Panc1 (cell line): ENCODE measurements at regions not wholly inside any gene's neighbourhood (a gene's known extent, or its start where the extent isn't known, plus 50 kb on each side); places are given as distances from the start of the nearest gene placed in this dataset. TPM values are rescaled to one million over a fixed set of nuclear protein-coding genes. Genes with fewer than 3 reads are reported as not detected.

Source experiments
- ATAC-seq: fragments of 200-7000 bp; cut with Tn5 transposase; 2 replicates; pipeline ENCODE4 v1.9.1; 2020; ENCODE audit warnings: mild to moderate bottlenecking, moderate library complexity
- BruUV-seq: library from RNA; stranded (reverse); fragments of 400-500 nt; replicated peaks from 2 replicates; lab custom pipeline; 2021; lab: Mats Ljungman, UMichigan
- CTCF ChIA-PET: fragments of 300-600 bp; sonication (Branson Sonifier 250); formaldehyde crosslinking; loops from one replicate; lab custom pipeline; 2022; ENCODE audit warnings: antibody characterized with exemption; lab: Charles Lee
- POLR2A ChIA-PET: fragments of 300-600 bp; sonication (Branson Sonifier 250); formaldehyde crosslinking; loops from one replicate; lab custom pipeline; 2022; ENCODE audit warnings: antibody characterized with exemption; lab: Charles Lee
- DNase-seq: peaks from one replicate; pipeline ENCODE4 v3.0.0-alpha.2; 2010; ENCODE audit warnings: low read depth, low spot score
- H3K27ac ChIP-seq: 2 replicates; pipeline ENCODE4 v1.5.1; 2011; ENCODE audit warnings: mild to moderate bottlenecking, low read length, inconsistent platforms
- H3K27me3 ChIP-seq: fragments of 200-500 bp; sonication (Bioruptor generic); 2 replicates; pipeline ENCODE4 v1.6.0; 2014; ENCODE audit warnings: low read length, inconsistent platforms; ENCODE audit not compliant: control insufficient read depth, insufficient read depth
- H3K36me3 ChIP-seq: fragments of 200-500 bp; sonication (Bioruptor generic); 2 replicates; pipeline ENCODE4 v1.5.1; 2014; ENCODE audit warnings: inconsistent platforms, mild to moderate bottlenecking, low read length, moderate library complexity; ENCODE audit not compliant: control insufficient read depth, insufficient read depth
- H3K4me1 ChIP-seq: 2 replicates; pipeline ENCODE4 v1.5.1; 2011; ENCODE audit warnings: inconsistent platforms, mild to moderate bottlenecking, low read length, moderate library complexity; ENCODE audit not compliant: control insufficient read depth, insufficient read depth
- H3K4me3 ChIP-seq, 2 experiments: 2 replicates each; pipeline ENCODE4 v1.5.1; 2011 to 2012; ENCODE audit warnings: low read depth in 2 of 2, low read length in 2 of 2, mild to moderate bottlenecking in 2 of 2, inconsistent platforms in 1 of 2, moderate library complexity in 1 of 2
- H3K9me3 ChIP-seq: fragments of 200-500 bp; sonication (Bioruptor generic); 2 replicates; pipeline ENCODE4 v1.5.1; 2014; ENCODE audit warnings: low read depth, mild to moderate bottlenecking, inconsistent platforms, low read length, moderate library complexity; ENCODE audit not compliant: control insufficient read depth, insufficient read depth
- CTCF ChIP-seq: fragments of 450-650 bp; IDR thresholded peaks from 2 replicates; pipeline ENCODE4 v1.5.1; 2017; ENCODE audit warnings: mild to moderate bottlenecking
- REST ChIP-seq, 2 experiments: IDR thresholded peaks; 2 replicates each; pipeline ENCODE4 v1.6.1; 2011 to 2012; ENCODE audit warnings: low read depth in 2 of 2, control low read depth in 1 of 2, low read length in 1 of 2, mild to moderate bottlenecking in 1 of 2, moderate library complexity in 1 of 2; ENCODE audit not compliant: insufficient read depth in 1 of 2
- TCF7L2 ChIP-seq: IDR thresholded peaks from 2 replicates; pipeline ENCODE4 v1.6.1; 2011; ENCODE audit warnings: mild to moderate bottlenecking, low read depth, low read length, inconsistent platforms
- in situ Hi-C: cut with HindIII; loops from 2 replicates; pipeline ENCODE4 v1.10.0; 2016; ENCODE audit warnings: low sequenced_read_pairs, low pct_unique_long_range_greater_than_20kb
- intact Hi-C: fragments of 100-400 bp; cut with micrococcal nuclease; formaldehyde crosslinking; loops from one replicate; pipeline ENCODE4 v1.10.0; 2022; ENCODE audit not compliant: unreplicated experiment
- microRNA-seq: library from miRNA; unstranded; fragments of <30 nt; microRNA quantifications from one replicate; pipeline ENCODE4 v1.1.0, GENCODE V29; 2020; ENCODE audit not compliant: unreplicated experiment

DNA sequence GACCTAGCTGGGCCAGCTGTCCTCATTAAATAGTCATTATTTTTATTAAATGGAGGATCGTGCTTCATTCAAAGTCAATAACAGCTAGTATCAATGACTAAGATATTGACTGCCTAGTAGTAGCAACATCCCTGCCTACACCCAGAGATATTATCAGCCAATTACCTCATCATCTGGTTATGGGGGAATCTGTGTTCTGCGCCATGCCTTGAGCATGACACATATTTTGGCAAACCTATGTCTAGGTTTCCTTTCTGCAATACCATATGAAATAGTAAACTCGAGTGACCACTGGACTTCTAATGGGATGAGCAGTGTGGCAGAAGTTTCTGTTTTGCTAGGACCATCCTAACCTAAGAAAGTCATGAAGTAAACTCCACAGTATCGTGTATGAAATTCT, 50.0 kb upstream of the AADAT start:
- ATAC-seq: no peak
- no peaks in the 10 kb centered on the region for H3K27me3 ChIP-seq
- BruUV-seq: no TSS peak
- no peak overlapping the region for H3K27ac ChIP-seq
- intact Hi-C loops (no loop called here), in situ Hi-C loops (no loop called here)
- no peak for DNase-seq
- H3K4me3 ChIP-seq: no peak overlapping the region
- no peaks in the 10 kb centered on the region for H3K9me3 ChIP-seq
- no peaks in the 10 kb centered on the region for H3K4me1 ChIP-seq
- ChIA-PET CTCF (no interaction called here), POLR2A (no interaction called here)
- TF ChIP-seq REST (IDR thresholded peaks at IDR 0.05; ENCODE audit: insufficient read depth in 1 of 2, low read depth in 2 of 2, low read length in 1 of 2) (no peak), TCF7L2 (no peak), CTCF (no peak)
- no peaks in the 10 kb centered on the region for H3K36me3 ChIP-seq

Small RNA genes in the stretch of these regions (microRNA-seq; reads per million reads assigned to microRNA genes)
- gene MIR6082: not detected
